Right lobe of liver (tissue), 4 donors: ENCODE measurements at regions not wholly inside any gene's neighbourhood (a gene's known extent, or its start where the extent isn't known, plus 50 kb on each side); places are given as distances from the start of the nearest gene placed in this dataset.

ENCODE experiments used
- POLR2A ChIP-seq: fragments of 450-650 bp; IDR thresholded peaks from one replicate; pipeline ENCODE4 v1.6.1; 2017; ENCODE audit warnings: antibody characterized with exemption, mild to moderate bottlenecking
- TF ChIP-seq, protein P1 (sequence below), 4 donors: fragments of 200-600 bp in 3 of 4; fragments of 450-650 bp in 1 of 4; IDR thresholded peaks; one replicate each; pipeline versions ENCODE4 v1.5.1 to v1.8.0; 2016 to 2022; ENCODE audit warnings: antibody characterized with exemption in 4 of 4, mild to moderate bottlenecking in 2 of 4
- donor health status: DM: no; HTN: no; CAD: no.
- donor health status: DM: no; HTN: no; CAD: no.
- donor health status: DM: no; HTN: yes; CAD: no.

DNA sequence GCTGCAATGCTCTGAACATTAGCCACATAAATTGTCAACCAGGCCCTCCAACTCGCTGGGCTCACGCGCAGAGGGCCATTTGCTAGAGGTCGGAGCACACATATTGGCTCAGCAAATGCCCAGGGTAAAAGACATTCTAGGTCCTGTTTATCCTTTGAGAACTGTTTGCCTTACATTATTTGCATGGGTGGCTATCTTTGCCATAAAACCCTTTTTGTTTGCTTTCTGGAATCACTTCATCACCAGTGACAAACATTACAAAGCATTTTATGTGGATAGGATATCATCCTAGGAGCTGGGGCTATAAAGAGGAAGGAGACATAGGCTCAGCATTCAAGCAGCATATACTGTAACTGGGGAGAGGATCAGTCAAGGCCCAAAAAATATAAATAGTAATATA is 149.2 kb upstream of the RAI2 start:
- TF ChIP-seq, protein P1, sequence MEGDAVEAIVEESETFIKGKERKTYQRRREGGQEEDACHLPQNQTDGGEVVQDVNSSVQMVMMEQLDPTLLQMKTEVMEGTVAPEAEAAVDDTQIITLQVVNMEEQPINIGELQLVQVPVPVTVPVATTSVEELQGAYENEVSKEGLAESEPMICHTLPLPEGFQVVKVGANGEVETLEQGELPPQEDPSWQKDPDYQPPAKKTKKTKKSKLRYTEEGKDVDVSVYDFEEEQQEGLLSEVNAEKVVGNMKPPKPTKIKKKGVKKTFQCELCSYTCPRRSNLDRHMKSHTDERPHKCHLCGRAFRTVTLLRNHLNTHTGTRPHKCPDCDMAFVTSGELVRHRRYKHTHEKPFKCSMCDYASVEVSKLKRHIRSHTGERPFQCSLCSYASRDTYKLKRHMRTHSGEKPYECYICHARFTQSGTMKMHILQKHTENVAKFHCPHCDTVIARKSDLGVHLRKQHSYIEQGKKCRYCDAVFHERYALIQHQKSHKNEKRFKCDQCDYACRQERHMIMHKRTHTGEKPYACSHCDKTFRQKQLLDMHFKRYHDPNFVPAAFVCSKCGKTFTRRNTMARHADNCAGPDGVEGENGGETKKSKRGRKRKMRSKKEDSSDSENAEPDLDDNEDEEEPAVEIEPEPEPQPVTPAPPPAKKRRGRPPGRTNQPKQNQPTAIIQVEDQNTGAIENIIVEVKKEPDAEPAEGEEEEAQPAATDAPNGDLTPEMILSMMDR (IDR thresholded peaks at IDR 0.05) = no peak
- TF ChIP-seq POLR2A = no peak
